H9 (cell line): ENCODE measurements at regions not wholly inside any gene's neighbourhood (a gene's known extent, or its start where the extent isn't known, plus 50 kb on each side); places are given as distances from the start of the nearest gene placed in this dataset.

Source experiments
- DNase-seq: peaks from one replicate; pipeline ENCODE4 v3.0.0-alpha.2; 2017
- H2AFZ ChIP-seq: one replicate; pipeline ENCODE4 v1.6.1; 2013; ENCODE audit warnings: mild to moderate bottlenecking, low read length, control low read depth, moderate library complexity
- H2AK5ac ChIP-seq: 2 replicates; pipeline ENCODE4 v1.6.1; 2013; ENCODE audit warnings: low read length, control low read depth, mixed read lengths; ENCODE audit not compliant: insufficient read length
- H2BK120ac ChIP-seq: one replicate; pipeline ENCODE4 v1.6.1; 2013; ENCODE audit warnings: low read depth, mild to moderate bottlenecking, low read length, control low read depth, inconsistent platforms; ENCODE audit not compliant: poor library complexity, severe bottlenecking
- H2BK12ac ChIP-seq: 2 replicates; pipeline ENCODE4 v1.6.1; 2013; ENCODE audit warnings: low read length, control low read depth, mixed read lengths, low read depth; ENCODE audit not compliant: insufficient read length
- H2BK15ac ChIP-seq: 2 replicates; pipeline ENCODE4 v1.6.1; 2013; ENCODE audit warnings: low read depth, low read length, control low read depth
- H2BK20ac ChIP-seq: one replicate; pipeline ENCODE4 v1.6.1; 2013; ENCODE audit warnings: low read depth, mild to moderate bottlenecking, low read length, control low read depth, inconsistent platforms; ENCODE audit not compliant: poor library complexity, severe bottlenecking
- H2BK5ac ChIP-seq: 2 replicates; pipeline ENCODE4 v1.6.1; 2013; ENCODE audit warnings: low read length, control low read depth, mixed read lengths; ENCODE audit not compliant: insufficient read length
- H3K14ac ChIP-seq: 2 replicates; pipeline ENCODE4 v1.6.1; 2013; ENCODE audit warnings: low read length, control low read depth; ENCODE audit not compliant: insufficient read depth
- H3K18ac ChIP-seq: 2 replicates; pipeline ENCODE4 v1.6.1; 2013; ENCODE audit warnings: low read depth, mild to moderate bottlenecking, mixed read lengths, low read length, control low read depth; ENCODE audit not compliant: insufficient read length
- H3K23ac ChIP-seq: 2 replicates; pipeline ENCODE4 v1.6.1; 2013; ENCODE audit warnings: low read length, control low read depth, mixed read lengths, low read depth; ENCODE audit not compliant: insufficient read length
- H3K23me2 ChIP-seq: 2 replicates; pipeline ENCODE4 v1.6.1; 2013; ENCODE audit warnings: low read depth, mild to moderate bottlenecking, mixed read lengths, low read length, control low read depth; ENCODE audit not compliant: insufficient read length, poor library complexity, severe bottlenecking
- H3K27ac ChIP-seq: 2 replicates; pipeline ENCODE4 v1.5.1; 2013; ENCODE audit warnings: low read length, control low read depth, mixed read lengths, low read depth; ENCODE audit not compliant: insufficient read length
- H3K27me3 ChIP-seq: 2 replicates; pipeline ENCODE4 v1.6.1; 2013; ENCODE audit warnings: low read length, control low read depth, inconsistent platforms; ENCODE audit not compliant: insufficient read depth
- H3K4ac ChIP-seq: 2 replicates; pipeline ENCODE4 v1.6.1; 2013; ENCODE audit warnings: low read depth, mild to moderate bottlenecking, control low read depth, inconsistent platforms, low read length, moderate library complexity
- H3K4me1 ChIP-seq: 2 replicates; pipeline ENCODE4 v1.6.1; 2013; ENCODE audit warnings: low read length, control low read depth, inconsistent platforms; ENCODE audit not compliant: insufficient read depth
- H3K4me2 ChIP-seq: 2 replicates; pipeline ENCODE4 v1.6.1; 2013; ENCODE audit warnings: low read length, control low read depth, mixed read lengths; ENCODE audit not compliant: insufficient read length, insufficient read depth
- H3K56ac ChIP-seq: 2 replicates; pipeline ENCODE4 v1.6.1; 2013; ENCODE audit warnings: low read depth, mild to moderate bottlenecking, mixed read lengths, low read length, control low read depth; ENCODE audit not compliant: insufficient read length
- H3K79me1 ChIP-seq: 2 replicates; pipeline ENCODE4 v1.6.1; 2013; ENCODE audit warnings: low read depth, mild to moderate bottlenecking, moderate library complexity, low read length, control low read depth, inconsistent platforms; ENCODE audit not compliant: insufficient read depth, poor library complexity, severe bottlenecking
- H3K79me2 ChIP-seq: 2 replicates; pipeline ENCODE4 v1.6.1; 2013; ENCODE audit warnings: low read length, control low read depth, inconsistent platforms; ENCODE audit not compliant: insufficient read depth
- H3K9ac ChIP-seq: 2 replicates; pipeline ENCODE4 v1.6.1; 2013; ENCODE audit warnings: low read length, control low read depth, mixed read lengths; ENCODE audit not compliant: insufficient read length; ENCODE audit errors: extremely low read depth
- H3K9me3 ChIP-seq: one replicate; pipeline ENCODE4 v1.6.1; 2013; ENCODE audit warnings: low read depth, low read length, inconsistent platforms; ENCODE audit not compliant: control insufficient read depth
- H3T11ph ChIP-seq: one replicate; pipeline ENCODE4 v1.6.1; 2013; ENCODE audit warnings: mild to moderate bottlenecking, low read length, control low read depth, inconsistent platforms
- H4K20me1 ChIP-seq: one replicate; pipeline ENCODE4 v1.6.1; 2013; ENCODE audit not compliant: control insufficient read depth, insufficient read length, insufficient read depth
- H4K5ac ChIP-seq: 2 replicates; pipeline ENCODE4 v1.6.1; 2013; ENCODE audit warnings: low read depth, mild to moderate bottlenecking, mixed read lengths, low read length, control low read depth; ENCODE audit not compliant: insufficient read length
- H4K8ac ChIP-seq: replicated peaks from 2 replicates; pipeline ENCODE4 v1.6.1; 2013; ENCODE audit warnings: low read length, control low read depth, mixed read lengths, low read depth; ENCODE audit not compliant: insufficient read length
- H4K91ac ChIP-seq: 2 replicates; pipeline ENCODE4 v1.6.1; 2013; ENCODE audit warnings: low read depth, mild to moderate bottlenecking, moderate library complexity, mixed read lengths, low read length, control low read depth; ENCODE audit not compliant: insufficient read length
- H3K27ac Mint-ChIP-seq, 3 experiments: 2 replicates in 2 of 3; 3 replicates in 1 of 3; pipeline ENCODE4 v1.8.0; 2020 to 2021; ENCODE audit warnings: mixed read lengths in 3 of 3, mild to moderate bottlenecking in 1 of 3, moderate library complexity in 1 of 3
- H3K27me3 Mint-ChIP-seq: 2 replicates; pipeline ENCODE4 v1.8.0; 2021; ENCODE audit warnings: low read depth, mild to moderate bottlenecking, moderate library complexity, mixed read lengths
- H3K36me3 Mint-ChIP-seq, 3 experiments: 2 replicates in 2 of 3; 3 replicates in 1 of 3; pipeline ENCODE4 v1.8.0; 2020 to 2021; ENCODE audit warnings: low read depth in 3 of 3, mixed read lengths in 3 of 3; ENCODE audit not compliant: insufficient read depth in 1 of 3
- H3K4me1 Mint-ChIP-seq, 2 experiments: 2 replicates each; pipeline ENCODE4 v1.8.0; 2020; ENCODE audit warnings: mixed read lengths in 2 of 2
- H3K4me3 Mint-ChIP-seq, 2 experiments: 2 replicates in 1 of 2; 3 replicates in 1 of 2; pipeline ENCODE4 v1.8.0; 2020 to 2021; ENCODE audit warnings: mild to moderate bottlenecking in 2 of 2, mixed read lengths in 2 of 2, moderate library complexity in 1 of 2
- H3K9me3 Mint-ChIP-seq, 2 experiments: 2 replicates in 1 of 2; 3 replicates in 1 of 2; pipeline ENCODE4 v1.8.0; 2020; ENCODE audit warnings: mild to moderate bottlenecking in 2 of 2, mixed read lengths in 2 of 2, moderate library complexity in 1 of 2
- WGBS: extraction: QIAGEN DNeasy Blood & Tissue Kit; methylation state at CpG from one replicate; pipeline ENCODE4 v1.1.7; 2013; ENCODE audit warnings: missing lambda C conversion rate, low lambda C conversion rate, mixed read lengths; ENCODE audit not compliant: insufficient read length; ENCODE audit errors: extremely low coverage; 5-methylcytosine and 5-hydroxymethylcytosine counted together
- TF ChIP-seq, protein P1 (sequence below): fragments of 200-600 bp; sonication (generic); conservative IDR thresholded peaks from 3 replicates; pipeline ENCODE4 v1.8.0; 2021; ENCODE audit warnings: antibody characterized with exemption, mild to moderate bottlenecking

DNA sequence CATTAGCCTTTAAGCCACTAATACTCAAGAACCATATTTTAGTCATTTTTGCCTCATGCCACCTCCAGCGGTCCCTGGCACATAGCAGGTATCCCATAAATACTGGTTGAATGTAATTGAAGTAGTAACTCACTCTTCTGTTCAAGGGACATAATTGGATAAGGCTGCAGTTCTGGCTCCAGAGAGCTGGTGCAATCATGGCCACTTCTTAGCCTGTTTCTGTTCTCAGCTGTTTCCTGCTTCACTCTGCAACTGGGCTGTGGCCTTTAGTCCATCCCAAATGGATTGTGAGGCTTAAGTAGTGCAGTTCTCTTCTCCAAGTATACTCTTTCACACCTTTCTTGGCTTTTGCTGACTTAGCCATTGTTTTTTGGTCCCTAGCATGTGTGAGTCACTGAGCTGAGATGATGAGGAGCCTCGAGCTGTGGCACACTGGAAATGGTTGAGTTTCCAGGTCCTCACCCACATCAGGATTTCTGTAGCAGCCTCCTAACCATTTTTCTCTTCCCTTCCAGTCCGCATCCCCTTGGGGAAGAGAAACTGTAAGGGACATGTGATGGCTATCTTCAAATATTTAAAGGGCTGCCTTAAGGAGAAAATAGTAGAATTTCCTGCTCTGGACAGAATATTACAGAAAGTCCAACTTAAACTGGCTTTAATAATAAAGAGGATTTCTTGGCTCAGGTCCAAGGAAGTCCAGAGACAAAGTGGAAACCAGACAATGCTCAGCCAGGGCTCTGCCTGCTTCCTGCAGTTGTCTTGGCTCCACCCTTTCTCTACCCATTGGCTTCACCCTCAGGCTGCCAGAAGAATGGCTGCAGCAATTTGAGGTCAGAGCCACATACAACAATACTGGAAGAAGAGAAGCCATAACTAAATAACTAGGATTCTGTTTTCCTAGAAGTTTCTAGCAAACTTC lies 305.4 kb upstream of the ROPN1 start:
- H4K91ac ChIP-seq, result no peak overlapping the region

More for the DNA sequence above, 305.4 kb upstream of the ROPN1 start:
- Mint-ChIP-seq H3K27me3 (no peaks in the 10 kb centered on the region; the same call in none of the 2 replicates), H3K4me1 (peaks cover 3 to 7% of the 10 kb centered on the region in 2 experiments; a peak in 3 of 4 replicates), H3K27ac (no peak overlapping the region), H3K4me3 (no peak overlapping the region), H3K36me3 (no peaks in the 10 kb centered on the region), H3K9me3 (no peaks in the 10 kb centered on the region)
- Histone ChIP-seq H2BK120ac (no peak overlapping the region), H3K23me2 (no peaks in the 10 kb centered on the region), H4K5ac (no peak overlapping the region), H3K9ac (no peak overlapping the region), H4K8ac (no peak overlapping the region), H3K27me3 (no peaks in the 10 kb centered on the region), H2BK15ac (no peak overlapping the region), H3K18ac (no peak overlapping the region), H2AFZ (no peak overlapping the region), H2BK5ac (no peak overlapping the region), H3K4me2 (no peak overlapping the region), H3K23ac (no peak overlapping the region), H2BK20ac (no peak overlapping the region), H2AK5ac (no peak overlapping the region), H3K79me1 (no peaks in the 10 kb centered on the region), H3K14ac (no peak overlapping the region), H3K27ac (no peak overlapping the region), H3K4ac (no peak overlapping the region), H3T11ph (no peak overlapping the region), H4K20me1 (no peaks in the 10 kb centered on the region), H3K4me1 (no peaks in the 10 kb centered on the region), H3K79me2 (no peaks in the 10 kb centered on the region), H2BK12ac (no peak overlapping the region), H3K56ac (no peak overlapping the region), H3K9me3 (no peaks in the 10 kb centered on the region)
- DNase-seq, result no peak
- WGBS, result no CpG with 5 or more reads among the region's 3 CpGs
- TF ChIP-seq, protein P1, sequence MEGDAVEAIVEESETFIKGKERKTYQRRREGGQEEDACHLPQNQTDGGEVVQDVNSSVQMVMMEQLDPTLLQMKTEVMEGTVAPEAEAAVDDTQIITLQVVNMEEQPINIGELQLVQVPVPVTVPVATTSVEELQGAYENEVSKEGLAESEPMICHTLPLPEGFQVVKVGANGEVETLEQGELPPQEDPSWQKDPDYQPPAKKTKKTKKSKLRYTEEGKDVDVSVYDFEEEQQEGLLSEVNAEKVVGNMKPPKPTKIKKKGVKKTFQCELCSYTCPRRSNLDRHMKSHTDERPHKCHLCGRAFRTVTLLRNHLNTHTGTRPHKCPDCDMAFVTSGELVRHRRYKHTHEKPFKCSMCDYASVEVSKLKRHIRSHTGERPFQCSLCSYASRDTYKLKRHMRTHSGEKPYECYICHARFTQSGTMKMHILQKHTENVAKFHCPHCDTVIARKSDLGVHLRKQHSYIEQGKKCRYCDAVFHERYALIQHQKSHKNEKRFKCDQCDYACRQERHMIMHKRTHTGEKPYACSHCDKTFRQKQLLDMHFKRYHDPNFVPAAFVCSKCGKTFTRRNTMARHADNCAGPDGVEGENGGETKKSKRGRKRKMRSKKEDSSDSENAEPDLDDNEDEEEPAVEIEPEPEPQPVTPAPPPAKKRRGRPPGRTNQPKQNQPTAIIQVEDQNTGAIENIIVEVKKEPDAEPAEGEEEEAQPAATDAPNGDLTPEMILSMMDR, result no peak
